ENCODE measurements at regions not wholly inside any gene's neighbourhood (a gene's known extent, or its start where the extent isn't known, plus 50 kb on each side); places are given as distances from the start of the nearest gene placed in this dataset.
"Not testable (repeated sequence)": the region's sequence is repeated elsewhere in the genome, so short reads cannot be mapped to it uniquely, and the experiment has no call there.

DNA sequence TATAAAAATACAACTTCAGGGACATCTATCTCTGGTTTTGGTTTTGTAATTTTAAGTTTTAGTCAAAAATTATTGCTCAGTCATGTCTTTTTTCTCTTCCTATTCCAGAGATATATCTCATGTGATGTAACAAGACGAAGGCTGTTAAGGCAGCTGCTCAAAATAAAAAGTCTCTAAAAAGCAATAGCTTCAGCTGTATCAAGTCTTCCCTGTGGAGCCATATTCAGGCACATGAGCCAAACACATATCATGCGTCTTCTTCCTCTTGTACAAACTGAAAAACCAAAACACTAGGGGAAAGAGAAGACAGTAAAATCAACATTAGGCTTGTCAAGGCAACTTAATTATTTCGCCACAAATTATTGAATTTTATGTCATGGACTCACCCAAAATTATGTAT is 240.7 kb downstream of the NRIP1 start:
- H3K27me3 ChIP-seq (ENCODE audit: control insufficient read depth, insufficient read depth, low read length): no peaks in the 10 kb centered on the region
- no peak overlapping the region for H3K27ac ChIP-seq (ENCODE audit: low read length)
- no peaks in the 10 kb centered on the region for H3K9me3 ChIP-seq (ENCODE audit: control insufficient read depth, low read depth, low read length)
- H3K4me3 ChIP-seq (ENCODE audit: low read length): no peak overlapping the region
- H3K4me1 ChIP-seq (ENCODE audit: control insufficient read depth, low read depth, low read length): peaks cover 12% of the 10 kb centered on the region
- H3K9ac ChIP-seq (ENCODE audit: low read length): no peak overlapping the region
- H3K36me3 ChIP-seq (ENCODE audit: control insufficient read depth, low read depth, low read length): no peaks in the 10 kb centered on the region

- Histone ChIP-seq H3K36me3 (ENCODE audit: control insufficient read depth, low read depth, low read length) (no peaks in the 10 kb centered on the region), H3K9ac (ENCODE audit: low read length) (no peak overlapping the region), H3K4me3 (ENCODE audit: low read length) (no peak overlapping the region), H3K27me3 (ENCODE audit: control insufficient read depth, insufficient read depth, low read length) (no peaks in the 10 kb centered on the region), H3K27ac (ENCODE audit: low read length) (no peak overlapping the region), H3K9me3 (ENCODE audit: control insufficient read depth, low read depth, low read length) (no peaks in the 10 kb centered on the region), H3K4me1 (ENCODE audit: control insufficient read depth, low read depth, low read length) (peaks cover 12% of the 10 kb centered on the region)
Measured at GRCh38 chr21:14817311-14817710, 247.5 kb downstream of the NRIP1 start.

DNA sequence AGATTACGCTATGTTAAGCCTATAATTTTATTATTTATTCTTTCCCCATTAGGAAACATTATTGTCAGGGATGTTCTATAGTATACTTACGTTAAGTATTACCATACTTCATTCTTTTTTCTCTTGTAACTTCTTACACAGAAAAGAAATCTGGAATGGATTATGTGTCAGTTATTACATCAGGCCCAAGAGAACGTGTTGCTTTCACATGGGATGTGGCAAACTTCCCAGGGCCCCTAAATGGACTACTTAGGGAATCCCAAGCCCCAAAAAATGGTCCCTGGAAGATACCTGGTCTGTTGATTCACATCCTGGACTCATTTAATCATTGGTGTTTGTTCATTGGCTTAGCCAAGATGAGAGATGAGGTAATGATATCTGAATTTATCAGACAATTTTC is 249.8 kb downstream of the NRIP1 start:
- H3K9ac ChIP-seq (ENCODE audit: low read length): no peak overlapping the region
- H3K9me3 ChIP-seq (ENCODE audit: control insufficient read depth, low read depth, low read length): no peaks in the 10 kb centered on the region
- no peaks in the 10 kb centered on the region for H3K27me3 ChIP-seq (ENCODE audit: control insufficient read depth, insufficient read depth, low read length)
- no peaks in the 10 kb centered on the region for H3K36me3 ChIP-seq (ENCODE audit: control insufficient read depth, low read depth, low read length)
- no peak overlapping the region for H3K27ac ChIP-seq (ENCODE audit: low read length)
- H3K4me3 ChIP-seq (ENCODE audit: low read length): no peak overlapping the region
- H3K4me1 ChIP-seq (ENCODE audit: control insufficient read depth, low read depth, low read length): peaks cover 1% of the 10 kb centered on the region

DNA sequence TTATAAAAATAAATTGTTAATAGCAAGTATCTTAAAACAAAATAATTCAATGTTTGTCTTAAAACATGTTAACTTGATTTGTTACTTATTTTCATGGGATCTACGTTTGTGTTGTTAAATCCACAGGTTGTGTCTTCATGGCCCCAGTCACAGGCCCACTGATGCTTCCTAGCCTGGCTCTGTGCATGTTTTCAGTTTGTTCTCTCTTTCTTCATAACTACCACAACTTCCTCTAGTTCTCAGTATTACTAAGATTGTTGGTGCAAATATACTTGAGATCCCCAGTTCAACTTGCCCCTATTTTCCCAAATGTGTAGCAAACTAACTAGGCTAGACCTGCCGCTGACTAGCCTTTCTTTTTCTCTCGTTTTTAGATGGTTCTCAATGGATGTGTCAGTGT is 250.5 kb downstream of the NRIP1 start:
- Histone ChIP-seq H3K4me1 (ENCODE audit: control insufficient read depth, low read depth, low read length) (no peaks in the 10 kb centered on the region), H3K36me3 (ENCODE audit: control insufficient read depth, low read depth, low read length) (no peaks in the 10 kb centered on the region), H3K9me3 (ENCODE audit: control insufficient read depth, low read depth, low read length) (no peaks in the 10 kb centered on the region), H3K27me3 (ENCODE audit: control insufficient read depth, insufficient read depth, low read length) (no peaks in the 10 kb centered on the region), H3K4me3 (ENCODE audit: low read length) (no peak overlapping the region), H3K27ac (ENCODE audit: low read length) (no peak overlapping the region), H3K9ac (ENCODE audit: low read length) (no peak overlapping the region)

- not testable (repeated sequence) for H3K27me3 ChIP-seq (ENCODE audit: control insufficient read depth, insufficient read depth, low read length); H3K27ac ChIP-seq (ENCODE audit: low read length); H3K4me1 ChIP-seq (ENCODE audit: control insufficient read depth, low read depth, low read length); H3K36me3 ChIP-seq (ENCODE audit: control insufficient read depth, low read depth, low read length); H3K9ac ChIP-seq (ENCODE audit: low read length); H3K4me3 ChIP-seq (ENCODE audit: low read length); H3K9me3 ChIP-seq (ENCODE audit: control insufficient read depth, low read depth, low read length)
Measured at GRCh38 chr21:14804170-14804569, 258.1 kb upstream of the SAMSN1 start.

DNA sequence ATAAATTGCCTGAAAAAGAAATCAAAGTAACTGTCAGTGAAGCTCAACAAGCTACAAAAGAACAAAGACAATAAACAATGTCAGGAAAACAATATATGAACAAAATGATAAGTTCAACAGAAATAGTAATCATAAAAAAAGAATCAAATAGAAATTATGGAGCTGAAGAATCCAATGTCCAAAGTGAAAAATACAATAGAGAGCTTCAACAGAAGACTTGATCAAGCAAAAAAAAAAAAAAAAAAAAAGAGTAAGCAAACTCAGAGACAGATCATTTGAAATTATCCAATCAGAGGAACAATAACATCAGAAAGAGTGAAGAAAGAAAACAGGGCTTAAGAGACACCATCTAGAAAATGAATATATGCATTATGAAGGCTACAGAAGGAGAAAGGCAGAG is 251.4 kb upstream of the SAMSN1 start:
- Histone ChIP-seq H3K27me3 (ENCODE audit: control insufficient read depth, insufficient read depth, low read length) (no peaks in the 10 kb centered on the region), H3K27ac (ENCODE audit: low read length) (no peak overlapping the region), H3K4me1 (ENCODE audit: control insufficient read depth, low read depth, low read length) (no peaks in the 10 kb centered on the region), H3K4me3 (ENCODE audit: low read length) (no peak overlapping the region), H3K36me3 (ENCODE audit: control insufficient read depth, low read depth, low read length) (no peaks in the 10 kb centered on the region), H3K9me3 (ENCODE audit: control insufficient read depth, low read depth, low read length) (peaks cover 6% of the 10 kb centered on the region), H3K9ac (ENCODE audit: low read length) (no peak overlapping the region)

GRCh38 chr21:14787312-14787711 is 241.2 kb upstream of the SAMSN1 start:
- Histone ChIP-seq H3K4me1 (ENCODE audit: control insufficient read depth, low read depth, low read length) (no peaks in the 10 kb centered on the region), H3K27ac (ENCODE audit: low read length) (no peak overlapping the region), H3K9ac (ENCODE audit: low read length) (no peak overlapping the region), H3K36me3 (ENCODE audit: control insufficient read depth, low read depth, low read length) (no peaks in the 10 kb centered on the region), H3K4me3 (ENCODE audit: low read length) (no peak overlapping the region), H3K9me3 (ENCODE audit: control insufficient read depth, low read depth, low read length) (no peaks in the 10 kb centered on the region), H3K27me3 (ENCODE audit: control insufficient read depth, insufficient read depth, low read length) (no peaks in the 10 kb centered on the region)

DNA sequence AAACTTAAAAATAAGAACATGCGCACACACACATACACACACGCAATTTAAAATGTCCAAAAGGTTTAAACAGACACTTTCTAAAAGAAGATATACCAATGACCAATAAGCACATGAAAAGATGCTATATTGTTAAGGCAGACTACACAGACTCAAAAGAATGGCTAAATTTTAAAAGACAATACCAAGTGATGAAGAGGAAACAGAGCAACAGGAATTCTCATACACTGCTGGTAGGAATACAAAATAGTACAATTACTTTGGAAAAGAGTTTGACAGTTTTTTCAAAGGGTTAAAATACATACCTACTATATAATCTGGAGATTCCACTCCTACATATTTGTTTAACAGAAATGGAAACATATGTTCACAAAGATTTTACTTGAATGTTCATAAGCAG is 239.6 kb upstream of the SAMSN1 start:
- no peaks in the 10 kb centered on the region for H3K27me3 ChIP-seq (ENCODE audit: control insufficient read depth, insufficient read depth, low read length)
- no peak overlapping the region for H3K27ac ChIP-seq (ENCODE audit: low read length)
- no peaks in the 10 kb centered on the region for H3K9me3 ChIP-seq (ENCODE audit: control insufficient read depth, low read depth, low read length)
- no peaks in the 10 kb centered on the region for H3K36me3 ChIP-seq (ENCODE audit: control insufficient read depth, low read depth, low read length)
- no peaks in the 10 kb centered on the region for H3K4me1 ChIP-seq (ENCODE audit: control insufficient read depth, low read depth, low read length)
- H3K4me3 ChIP-seq (ENCODE audit: low read length): no peak overlapping the region
- H3K9ac ChIP-seq (ENCODE audit: low read length): no peak overlapping the region

GRCh38 chr21:14773777-14774345 is 227.7 kb upstream of the SAMSN1 start:
- no peaks in the 10 kb centered on the region for H3K4me1 ChIP-seq (ENCODE audit: control insufficient read depth, low read depth, low read length)
- no peak overlapping the region for H3K27ac ChIP-seq (ENCODE audit: low read length)

GRCh38 chr21:14771593-14771992 is 225.5 kb upstream of the SAMSN1 start:
- Histone ChIP-seq H3K9me3 (ENCODE audit: control insufficient read depth, low read depth, low read length) (no peaks in the 10 kb centered on the region), H3K4me3 (ENCODE audit: low read length) (no peak overlapping the region), H3K36me3 (ENCODE audit: control insufficient read depth, low read depth, low read length) (no peaks in the 10 kb centered on the region), H3K27ac (ENCODE audit: low read length) (no peak overlapping the region), H3K4me1 (ENCODE audit: control insufficient read depth, low read depth, low read length) (no peaks in the 10 kb centered on the region), H3K27me3 (ENCODE audit: control insufficient read depth, insufficient read depth, low read length) (no peaks in the 10 kb centered on the region), H3K9ac (ENCODE audit: low read length) (no peak overlapping the region)

More at GRCh38 chr21:14773777-14774345, 227.7 kb upstream of the SAMSN1 start:
- Histone ChIP-seq H3K9me3 (ENCODE audit: control insufficient read depth, low read depth, low read length) (peaks cover under 1% of the 10 kb centered on the region), H3K4me3 (ENCODE audit: low read length) (no peak overlapping the region), H3K9ac (ENCODE audit: low read length) (no peak overlapping the region), H3K36me3 (ENCODE audit: control insufficient read depth, low read depth, low read length) (no peaks in the 10 kb centered on the region), H3K27me3 (ENCODE audit: control insufficient read depth, insufficient read depth, low read length) (no peaks in the 10 kb centered on the region)

- no peak overlapping the region for H3K27ac ChIP-seq (ENCODE audit: low read length)
- H3K9ac ChIP-seq (ENCODE audit: low read length): no peak overlapping the region
- no peak overlapping the region for H3K4me3 ChIP-seq (ENCODE audit: low read length)
- H3K9me3 ChIP-seq (ENCODE audit: control insufficient read depth, low read depth, low read length): no peaks in the 10 kb centered on the region
- no peaks in the 10 kb centered on the region for H3K36me3 ChIP-seq (ENCODE audit: control insufficient read depth, low read depth, low read length)
- no peaks in the 10 kb centered on the region for H3K4me1 ChIP-seq (ENCODE audit: control insufficient read depth, low read depth, low read length)
- H3K27me3 ChIP-seq (ENCODE audit: control insufficient read depth, insufficient read depth, low read length): no peaks in the 10 kb centered on the region
Measured at GRCh38 chr21:14768042-14768441, 221.9 kb upstream of the SAMSN1 start.

- no peak overlapping the region for H3K27ac ChIP-seq (ENCODE audit: low read length)
- H3K36me3 ChIP-seq (ENCODE audit: control insufficient read depth, low read depth, low read length): no peaks in the 10 kb centered on the region
- H3K9me3 ChIP-seq (ENCODE audit: control insufficient read depth, low read depth, low read length): no peaks in the 10 kb centered on the region
- H3K27me3 ChIP-seq (ENCODE audit: control insufficient read depth, insufficient read depth, low read length): no peaks in the 10 kb centered on the region
- H3K4me3 ChIP-seq (ENCODE audit: low read length): no peak overlapping the region
- H3K9ac ChIP-seq (ENCODE audit: low read length): no peak overlapping the region
- no peaks in the 10 kb centered on the region for H3K4me1 ChIP-seq (ENCODE audit: control insufficient read depth, low read depth, low read length)
Measured at GRCh38 chr21:14767192-14767852, 221.2 kb upstream of the SAMSN1 start.
